Activated CD8-positive, alpha-beta memory T cell treated with anti-CD3 and anti-CD28 coated beads for 36 hours (primary cell): ENCODE measurements at regions not wholly inside any gene's neighbourhood (a gene's known extent, or its start where the extent isn't known, plus 50 kb on each side); places are given as distances from the start of the nearest gene placed in this dataset.
"Not testable (repeated sequence)": the region's sequence is repeated elsewhere in the genome, so short reads cannot be mapped to it uniquely, and the experiment has no call there.

Experiments used
- CTCF ChIA-PET: fragments of 350-600 bp; sonication (Branson Sonifier 250); formaldehyde crosslinking; loops from one replicate; lab custom pipeline; 2021; ENCODE audit warnings: antibody characterized with exemption; lab: Charles Lee
- POLR2A ChIA-PET: fragments of 350-600 bp; sonication (Branson Sonifier 250); formaldehyde crosslinking; loops from one replicate; lab custom pipeline; 2021; ENCODE audit warnings: antibody characterized with exemption; lab: Charles Lee

GRCh38 chr12:102300824-102301461 lies 103.3 kb upstream of the PMCH start:
- ChIA-PET POLR2A (no interaction called here), CTCF (no interaction called here)

- CTCF ChIA-PET = no interaction called here
- POLR2A ChIA-PET = no interaction called here
Measured at GRCh38 chr12:102299731-102300130, 102.1 kb upstream of the PMCH start.

- ChIA-PET POLR2A (no interaction called here), CTCF (no interaction called here)
Measured at GRCh38 chr12:102298022-102298421, 100.4 kb upstream of the PMCH start.

GRCh38 chr12:102297412-102297811 lies 99.8 kb upstream of the PMCH start:
- ChIA-PET POLR2A (no interaction called here), CTCF (no interaction called here)

- CTCF ChIA-PET = no interaction called here
- POLR2A ChIA-PET = no interaction called here
Measured at GRCh38 chr12:102294568-102294967, 96.9 kb upstream of the PMCH start.

- CTCF ChIA-PET, POLR2A ChIA-PET: not testable (repeated sequence)
Measured at GRCh38 chr12:102291498-102292440, 94.1 kb upstream of the PMCH start.

GRCh38 chr12:102289702-102290101 lies 92.1 kb upstream of the PMCH start:
- CTCF ChIA-PET, POLR2A ChIA-PET: not testable (repeated sequence)

- ChIA-PET POLR2A (no interaction called here), CTCF (no interaction called here)
Measured at GRCh38 chr12:102281231-102281630, 83.6 kb upstream of the PMCH start.

GRCh38 chr12:102255687-102256086 lies 58.1 kb upstream of the PMCH start:
- CTCF ChIA-PET, POLR2A ChIA-PET: not testable (repeated sequence)

GRCh38 chr12:102251005-102251404 lies 53.4 kb upstream of the PMCH start:
- CTCF ChIA-PET = interaction anchor here (0.6 kb wide), 1 partner anchor 24 kb away, joined by 5 read pairs; no protein-coding TSS in a partner anchor
- POLR2A ChIA-PET = not testable (repeated sequence)

GRCh38 chr12:102249079-102249841 lies 51.6 kb upstream of the PMCH start:
- ChIA-PET POLR2A (no interaction called here), CTCF (no interaction called here)
